ENCODE measurements at regions not wholly inside any gene's neighbourhood (a gene's known extent, or its start where the extent isn't known, plus 50 kb on each side); places are given as distances from the start of the nearest gene placed in this dataset.

- no peak for DNase-seq (ENCODE audit: low read depth in 2 of 2)
Observed at GRCh38 chr1:2887941-2888855, 86.7 kb upstream of the TTC34 start.

GRCh38 chr1:2890221-2890850 is 88.8 kb upstream of the TTC34 start:
- no peak for DNase-seq (ENCODE audit: low read depth in 2 of 2)

DNA sequence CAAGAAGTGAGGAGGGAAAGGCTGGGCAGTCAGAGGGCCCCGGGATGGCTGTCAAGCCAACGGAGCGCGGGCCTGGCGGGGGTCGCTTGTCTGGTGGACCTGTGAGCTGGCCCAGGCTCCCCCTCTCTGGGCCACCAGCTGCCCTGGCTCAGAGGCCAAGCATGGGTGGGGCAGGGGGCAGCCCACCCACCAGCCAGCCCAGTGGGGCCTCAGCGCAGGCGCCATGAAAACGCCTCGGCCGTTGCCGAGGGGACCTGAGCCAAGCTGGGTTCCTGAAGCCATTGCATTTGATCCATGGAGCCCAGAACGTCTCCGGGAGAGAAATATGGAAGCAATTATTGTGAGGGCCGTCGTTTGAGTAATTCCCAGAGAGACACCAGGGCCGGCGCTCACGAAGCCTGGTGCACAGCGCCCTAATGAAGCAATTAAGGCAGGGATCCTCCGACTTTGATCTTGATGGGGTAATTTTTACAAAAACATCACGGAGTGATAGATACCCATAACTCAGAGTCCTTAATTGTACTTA is 90.5 kb upstream of the TTC34 start:
- DNase-seq (ENCODE audit: low read depth in 2 of 2) = no peak

DNA sequence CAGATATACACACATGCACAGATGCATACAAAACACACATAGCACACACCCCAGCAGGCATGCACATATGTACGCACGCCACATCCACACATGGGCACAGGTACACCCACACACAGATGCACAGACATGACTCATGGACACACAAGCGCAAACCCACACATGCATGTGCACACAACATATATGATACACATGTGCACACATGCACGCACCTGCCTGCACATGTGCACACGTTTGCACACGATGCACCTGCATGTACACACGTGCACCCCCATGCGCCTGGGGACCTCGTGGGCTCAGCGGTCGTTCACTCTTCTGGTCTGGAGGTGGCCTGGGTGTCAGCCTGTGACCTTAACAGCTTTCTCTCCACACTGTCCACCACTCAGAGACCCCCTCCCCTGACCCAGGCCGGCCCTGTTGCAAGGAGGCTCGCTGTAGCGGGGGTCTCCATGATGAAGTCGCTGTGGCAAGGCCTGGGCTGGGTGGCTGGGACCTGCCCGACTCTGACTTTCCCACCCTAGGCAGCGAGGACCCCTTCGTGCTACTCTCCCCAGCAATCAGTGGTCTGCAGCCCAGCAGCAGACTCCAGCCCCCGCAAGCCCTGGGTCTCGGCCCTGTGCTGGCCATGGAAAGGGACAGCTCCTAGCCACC is 92.1 kb upstream of the TTC34 start:
- no peak for DNase-seq (ENCODE audit: low read depth in 2 of 2)

- no peak for DNase-seq (ENCODE audit: low read depth in 2 of 2)
Observed at GRCh38 chr1:2894381-2895041, 93.0 kb upstream of the TTC34 start.

GRCh38 chr1:2896824-2897223 is 95.3 kb upstream of the TTC34 start:
- no peak for DNase-seq (ENCODE audit: low read depth in 2 of 2)

DNA sequence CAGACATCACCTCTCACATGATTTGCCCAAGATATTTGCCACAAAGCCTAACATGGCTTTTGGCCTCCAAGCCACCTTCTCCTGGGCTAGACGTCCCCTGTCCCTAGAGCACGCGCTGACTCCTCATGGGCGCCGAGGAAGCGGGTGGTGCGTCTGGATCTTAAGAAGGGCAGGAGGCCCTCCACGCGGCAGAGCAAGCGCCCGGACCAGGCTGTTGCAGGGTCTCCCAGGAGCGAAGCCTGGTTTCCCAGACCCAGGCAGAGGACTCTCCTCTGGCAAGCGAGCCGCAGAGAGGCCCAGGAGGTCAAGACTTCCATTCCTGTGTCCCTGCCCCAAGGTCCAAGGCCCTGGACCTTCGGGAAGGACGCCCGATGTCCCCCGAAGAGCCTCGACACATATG is 101.7 kb upstream of the TTC34 start:
- DNase-seq (ENCODE audit: low read depth in 2 of 2) = no peak

- DNase-seq (ENCODE audit: low read depth in 2 of 2) = no peak
Observed at GRCh38 chr1:2904191-2904590, 102.7 kb upstream of the TTC34 start.

- no peak for DNase-seq (ENCODE audit: low read depth in 2 of 2)
Observed at GRCh38 chr1:2905356-2905755, 103.9 kb upstream of the TTC34 start.

GRCh38 chr1:2906085-2906484 is 104.6 kb upstream of the TTC34 start:
- no peak for DNase-seq (ENCODE audit: low read depth in 2 of 2)

- no peak for DNase-seq (ENCODE audit: low read depth in 2 of 2)
Observed at GRCh38 chr1:2906620-2907019, 105.1 kb upstream of the TTC34 start.

DNA sequence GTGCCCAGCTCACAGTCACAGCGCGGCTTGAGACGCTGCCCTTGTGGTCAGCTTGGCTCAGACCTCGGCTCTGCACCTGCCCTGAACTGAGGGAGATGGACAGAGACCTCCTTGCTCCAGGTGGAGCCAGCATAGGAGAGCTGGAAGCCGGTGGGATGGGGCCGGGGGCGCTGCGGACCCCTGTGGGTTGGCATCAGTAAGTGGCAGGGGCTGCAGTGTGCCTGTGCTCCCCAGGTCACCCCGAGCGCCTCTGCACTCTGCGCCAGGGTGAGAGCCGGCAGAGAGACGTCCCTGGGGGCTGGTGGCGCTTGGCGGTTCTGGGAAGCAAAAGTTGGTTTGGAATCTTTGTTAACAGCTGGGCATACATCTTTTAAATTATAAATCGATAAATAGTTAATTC is 105.6 kb upstream of the TTC34 start:
- DNase-seq (ENCODE audit: low read depth in 2 of 2) = no peak

DNA sequence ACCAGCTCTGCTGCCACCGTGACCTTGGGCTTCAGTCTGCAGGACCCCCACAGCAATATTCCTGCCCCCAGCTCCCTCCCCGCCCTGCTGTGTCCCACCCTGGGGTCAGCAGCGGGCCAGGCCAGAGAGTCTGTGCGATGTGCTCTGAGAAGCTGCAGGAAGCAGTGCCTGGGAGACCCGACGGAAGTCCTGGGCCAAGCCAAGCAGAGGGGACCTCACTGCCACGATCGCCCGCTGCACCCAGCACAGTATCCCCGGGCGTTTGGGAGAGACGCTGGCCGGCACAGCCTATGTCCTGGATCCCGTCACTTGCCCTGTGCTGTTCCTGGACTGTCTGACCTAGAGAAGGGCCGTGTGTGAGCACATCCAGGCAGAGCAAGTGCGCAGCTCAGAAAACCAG is 106.6 kb upstream of the TTC34 start:
- DNase-seq (ENCODE audit: low read depth in 2 of 2) = no peak

DNA sequence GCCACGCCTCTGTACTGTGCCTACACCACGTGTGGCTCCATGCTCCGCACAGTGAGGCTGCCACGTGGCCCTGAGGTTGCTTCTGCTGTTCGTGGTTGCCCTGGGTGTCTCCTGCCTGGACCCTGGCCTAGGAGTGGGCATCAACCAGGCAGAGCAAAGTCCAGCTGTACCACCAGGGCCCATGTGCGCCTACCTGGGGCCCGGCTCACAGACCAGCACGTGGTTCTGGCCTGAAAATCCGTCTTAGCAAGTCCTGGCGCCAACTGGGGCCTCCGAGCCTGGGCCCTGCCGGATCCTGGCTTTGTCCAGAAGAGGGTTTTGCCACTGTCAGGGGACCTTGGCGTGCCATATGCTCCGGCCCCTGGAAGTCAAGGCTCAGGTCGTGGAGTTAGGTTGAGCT is 107.1 kb upstream of the TTC34 start:
- DNase-seq (ENCODE audit: low read depth in 2 of 2) = no peak

DNA sequence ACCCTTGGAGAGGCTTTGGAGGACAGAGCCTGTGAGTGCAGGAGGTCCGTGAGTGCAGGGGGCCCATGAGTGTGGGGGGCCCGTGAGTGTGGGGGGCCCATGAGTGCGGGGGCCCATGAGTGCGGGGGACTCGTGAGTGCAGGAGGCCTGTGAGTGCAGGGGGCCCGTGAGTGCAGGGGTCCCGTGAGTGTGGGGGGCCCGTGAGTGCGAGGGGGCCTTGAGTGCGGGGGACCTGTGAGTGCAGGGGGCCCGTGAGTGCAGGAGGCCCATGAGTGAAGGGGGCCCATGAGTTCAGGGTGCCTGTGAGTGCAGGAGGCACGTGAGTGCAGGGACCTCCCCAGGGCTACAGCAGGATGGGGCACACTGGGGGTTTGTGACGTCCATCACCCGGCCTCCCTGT is 108.3 kb upstream of the TTC34 start:
- DNase-seq (ENCODE audit: low read depth in 2 of 2) = no peak

- DNase-seq (ENCODE audit: low read depth in 2 of 2) = no peak
Observed at GRCh38 chr1:2910211-2910610, 108.7 kb upstream of the TTC34 start.

DNA sequence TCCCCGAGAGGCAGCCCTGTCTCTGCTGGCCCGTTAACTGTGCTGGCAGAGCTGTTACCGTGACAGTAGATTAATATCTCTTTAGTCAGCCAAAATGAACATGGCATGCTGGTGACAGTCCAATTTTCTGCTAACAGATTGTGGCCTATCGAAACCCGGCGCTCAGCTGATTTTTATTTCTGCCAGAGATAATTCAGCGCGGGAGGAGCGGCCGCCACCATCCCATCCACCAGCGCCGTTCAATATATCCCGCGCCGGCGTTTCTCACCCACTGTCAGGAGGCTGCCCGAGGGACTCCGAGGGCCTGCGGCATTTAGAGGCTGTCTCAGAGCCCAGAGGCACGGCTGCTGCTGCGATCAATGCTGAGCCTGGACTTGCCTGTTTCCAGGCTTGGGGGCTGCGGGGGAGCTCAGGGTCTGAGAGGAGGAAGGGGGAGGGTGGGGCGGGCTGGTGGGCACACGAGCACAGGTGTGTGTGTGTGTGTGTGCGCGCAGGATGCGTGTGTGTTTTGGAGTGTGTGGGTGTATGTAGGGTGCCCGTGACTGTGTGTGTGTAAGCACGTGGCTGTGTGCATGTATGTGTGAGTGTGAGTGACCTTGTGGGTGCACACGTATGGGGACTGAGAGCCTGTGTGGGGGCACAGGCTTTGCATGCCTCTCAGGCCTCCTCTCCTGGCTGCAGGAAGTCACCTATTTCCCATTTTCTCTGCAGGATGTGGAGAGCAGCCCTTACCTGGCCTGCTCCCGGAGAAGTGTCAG is 109.7 kb upstream of the ACTRT2 start:
- DNase-seq (ENCODE audit: low read depth in 2 of 2) = no peak

DNA sequence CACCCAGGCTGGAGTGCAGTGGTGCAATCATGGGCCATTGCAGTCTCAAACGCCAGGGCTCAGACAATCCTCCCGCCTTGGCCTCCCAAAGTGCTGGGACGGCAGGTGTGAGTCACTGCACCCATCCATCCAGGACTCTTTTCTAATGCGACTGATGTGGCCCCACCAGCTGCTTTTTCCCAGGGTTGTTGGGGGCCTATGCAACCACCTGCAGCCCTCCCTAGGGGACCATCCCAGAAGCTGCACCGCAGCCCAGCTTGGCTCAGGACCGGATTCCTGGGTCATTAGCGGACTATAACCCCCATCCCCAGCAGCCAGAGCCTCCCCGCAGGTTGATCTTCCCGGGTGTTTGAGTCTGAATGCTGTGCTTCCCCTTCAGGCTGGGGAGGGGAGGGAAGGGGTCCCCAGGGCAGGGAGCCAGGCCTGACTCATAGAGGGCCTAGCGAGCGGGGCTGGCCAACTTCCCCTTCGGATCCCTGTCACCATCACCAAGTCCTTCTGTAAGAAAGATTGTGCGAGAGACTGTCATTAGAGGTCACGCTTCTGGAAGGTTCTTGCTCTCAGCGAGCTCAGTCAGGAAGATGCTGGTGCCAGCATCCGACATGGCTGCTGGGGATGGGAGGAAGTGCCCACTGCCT is 108.7 kb upstream of the ACTRT2 start:
- DNase-seq (ENCODE audit: low read depth in 2 of 2) = no peak

GRCh38 chr1:2913091-2913490 is 108.2 kb upstream of the ACTRT2 start:
- no peak for DNase-seq (ENCODE audit: low read depth in 2 of 2)

DNA sequence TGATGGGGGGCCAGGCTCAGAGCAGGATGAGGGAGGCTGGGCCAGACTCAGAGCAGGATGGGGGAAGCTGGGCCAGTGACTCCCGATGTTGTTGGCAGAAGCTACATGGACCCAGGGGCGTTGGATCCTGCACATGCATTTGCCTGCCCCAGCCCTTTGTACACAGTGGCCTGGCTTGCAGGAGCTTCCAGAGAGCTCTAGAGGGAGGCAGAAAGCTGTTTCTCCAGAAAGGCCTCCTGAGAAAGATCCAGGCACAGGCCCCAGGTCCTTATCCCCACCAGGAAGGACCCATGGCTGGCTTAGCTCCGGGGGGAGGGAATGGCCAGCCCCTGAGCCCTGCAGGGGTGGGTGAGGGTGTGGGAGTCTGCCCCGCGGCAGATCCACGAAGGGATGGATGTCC is 106.6 kb upstream of the ACTRT2 start:
- DNase-seq (ENCODE audit: low read depth in 2 of 2) = no peak

DNA sequence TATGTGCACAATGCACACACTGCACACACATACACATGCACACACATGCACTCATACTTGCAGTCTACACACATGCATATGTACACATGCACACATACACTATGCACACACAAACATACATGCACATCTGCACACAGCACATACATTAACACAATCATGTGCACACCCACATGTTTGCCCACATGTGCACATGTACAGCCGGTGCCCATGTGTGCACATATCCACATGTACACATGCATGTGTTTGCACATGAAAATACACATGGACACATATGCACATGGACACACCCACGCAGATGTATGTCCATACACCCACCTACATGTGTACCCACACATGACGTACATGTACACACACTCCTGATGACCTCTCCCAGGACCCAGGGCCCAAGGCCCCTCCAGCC is 105.1 kb upstream of the ACTRT2 start:
- no peak for DNase-seq (ENCODE audit: low read depth in 2 of 2)
